GM18519 (cell line): ENCODE measurements at regions not wholly inside any gene's neighbourhood (a gene's known extent, or its start where the extent isn't known, plus 50 kb on each side); places are given as distances from the start of the nearest gene placed in this dataset.
"Not testable (repeated sequence)": the region's sequence is repeated elsewhere in the genome, so short reads cannot be mapped to it uniquely, and the experiment has no call there.

Experiments used
- ATAC-seq: cut with Tn5 transposase; IDR thresholded peaks from one replicate; pipeline ENCODE4 v1.9.1; 2021; ENCODE audit warnings: mild to moderate bottlenecking, moderate library complexity; ENCODE audit not compliant: unreplicated experiment, low FRiP score

GRCh38 chr12:127970491-127970890 lies 296.5 kb upstream of the TMEM132C start:
- ATAC-seq = no peak

GRCh38 chr12:127980585-127980984 lies 286.4 kb upstream of the TMEM132C start:
- no peak for ATAC-seq

- no peak for ATAC-seq
Observed at GRCh38 chr12:127981875-127982274, 285.1 kb upstream of the TMEM132C start.

GRCh38 chr12:127983213-127983791 lies 283.7 kb upstream of the TMEM132C start:
- ATAC-seq = not testable (repeated sequence)

- ATAC-seq = no peak
Observed at GRCh38 chr12:127984386-127985055, 282.4 kb upstream of the TMEM132C start.

GRCh38 chr12:127987199-127987901 lies 279.6 kb upstream of the TMEM132C start:
- no peak for ATAC-seq

- no peak for ATAC-seq
Observed at GRCh38 chr12:127991485-127991884, 275.5 kb upstream of the TMEM132C start.

GRCh38 chr12:127998988-127999387 lies 268.0 kb upstream of the TMEM132C start:
- ATAC-seq = no peak

GRCh38 chr12:128004383-128004938 lies 262.5 kb upstream of the TMEM132C start:
- no peak for ATAC-seq

- no peak for ATAC-seq
Observed at GRCh38 chr12:128007250-128007649, 259.7 kb upstream of the TMEM132C start.

GRCh38 chr12:128008341-128008740 lies 258.6 kb upstream of the TMEM132C start:
- ATAC-seq = no peak

- ATAC-seq = no peak
Observed at GRCh38 chr12:128009108-128009507, 257.9 kb upstream of the TMEM132C start.

- no peak for ATAC-seq
Observed at GRCh38 chr12:128012110-128012509, 254.9 kb upstream of the TMEM132C start.

GRCh38 chr12:128015276-128015675 lies 251.7 kb upstream of the TMEM132C start:
- no peak for ATAC-seq

GRCh38 chr12:128018067-128018466 lies 248.9 kb upstream of the TMEM132C start:
- no peak for ATAC-seq

GRCh38 chr12:128019996-128020544 lies 246.9 kb upstream of the TMEM132C start:
- no peak for ATAC-seq

GRCh38 chr12:128021561-128021960 lies 245.4 kb upstream of the TMEM132C start:
- no peak for ATAC-seq

GRCh38 chr12:128025589-128026245 lies 241.3 kb upstream of the TMEM132C start:
- ATAC-seq = no peak

- ATAC-seq = no peak
Observed at GRCh38 chr12:128026696-128027574, 240.0 kb upstream of the TMEM132C start.

- no peak for ATAC-seq
Observed at GRCh38 chr12:128033473-128033872, 233.5 kb upstream of the TMEM132C start.
